ENCODE measurements at regions not wholly inside any gene's neighbourhood (a gene's known extent, or its start where the extent isn't known, plus 50 kb on each side); places are given as distances from the start of the nearest gene placed in this dataset.

GRCh38 chr10:111578076-111578475 is 501.2 kb downstream of the ADRA2A start (continued):
- TF ChIP-seq ATOH8 (CRISPR knock-in tag; IDR thresholded peaks at IDR 0.05; ENCODE audit: low read depth): no peak
- no peak for TF ChIP-seq POLR2A (IDR thresholded peaks at IDR 0.05; ENCODE audit: low read length)
- TF ChIP-seq TFCP2L1 (CRISPR knock-in tag; IDR thresholded peaks at IDR 0.05): no peak

GRCh38 chr10:111579473-111579872 is 502.6 kb downstream of the ADRA2A start:
- ChIA-PET POLR2A (no interaction called here), CTCF (no interaction called here)
- TF ChIP-seq JUNB (IDR thresholded peaks at IDR 0.05): no peak
- ATAC-seq: no peak
- FAIRE-seq: no peak
- DNase-seq (ENCODE audit: low read depth in 1 of 2, low spot score in 1 of 2): no peak
- no peak overlapping the region for H3K4me2 ChIP-seq
- H3K4me1 ChIP-seq: no peaks in the 10 kb centered on the region
- WGBS (ENCODE audit: missing lambda C conversion rate): 0% methylated on average over 1 of the region's 1 CpG
- H3K27ac ChIP-seq: no peak overlapping the region
- no peaks in the 10 kb centered on the region for H3K9me3 ChIP-seq
- no peak overlapping the region for H3K4me3 ChIP-seq

GRCh38 chr10:111590703-111591102 is 513.9 kb downstream of the ADRA2A start:
- Histone ChIP-seq H3K4me3 (no peak overlapping the region), H3K9me3 (no peaks in the 10 kb centered on the region), H3K4me2 (no peak overlapping the region), H3K27ac (no peak overlapping the region), H3K4me1 (no peaks in the 10 kb centered on the region)
- CTCF ChIA-PET: no interaction called here
- POLR2A ChIA-PET: no interaction called here
- TF ChIP-seq E2F6 (IDR thresholded peaks at IDR 0.05; ENCODE audit: borderline replicate concordance, low read depth) (no peak), FOSL2 (IDR thresholded peaks at IDR 0.05) (no peak), FOSL2 (CRISPR knock-in tag; IDR thresholded peaks at IDR 0.05) (no peak)
- 1% methylated on average over 3 of the region's 3 CpGs for WGBS (ENCODE audit: missing lambda C conversion rate)
- ATAC-seq (no peak), DNase-seq (ENCODE audit: low read depth in 1 of 2, low spot score in 1 of 2) (no peak), FAIRE-seq (no peak)

GRCh38 chr10:111593578-111593977 is 516.7 kb downstream of the ADRA2A start:
- WGBS (ENCODE audit: missing lambda C conversion rate): 0% methylated on average over 3 of the region's 3 CpGs
- Histone ChIP-seq H3K4me2 (no peak overlapping the region), H3K27ac (no peak overlapping the region), H3K9me3 (no peaks in the 10 kb centered on the region), H3K4me1 (no peaks in the 10 kb centered on the region), H3K4me3 (no peak overlapping the region)
- FAIRE-seq (no peak), DNase-seq (ENCODE audit: low read depth in 1 of 2, low spot score in 1 of 2) (no peak), ATAC-seq (no peak)
- TF ChIP-seq CBX2 (IDR thresholded peaks at IDR 0.05; ENCODE audit: borderline replicate concordance, low read depth): no peak
- no peak for TF ChIP-seq HOXB13 (CRISPR knock-in tag; IDR thresholded peaks at IDR 0.05; ENCODE audit: low read depth)
- TF ChIP-seq ZNF302 (CRISPR knock-in tag; IDR thresholded peaks at IDR 0.05): no peak
- TF ChIP-seq E2F6 (IDR thresholded peaks at IDR 0.05; ENCODE audit: borderline replicate concordance, low read depth): no peak
- TF ChIP-seq CHD2 (IDR thresholded peaks at IDR 0.05; ENCODE audit: low read length, partially characterized antibody): no peak
- no peak for TF ChIP-seq HOXB5 (CRISPR knock-in tag; IDR thresholded peaks at IDR 0.05)
- no peak for TF ChIP-seq FOSL2 (IDR thresholded peaks at IDR 0.05)
- TF ChIP-seq FOSL2 (CRISPR knock-in tag; IDR thresholded peaks at IDR 0.05): no peak
- no peak for TF ChIP-seq EHMT2 (IDR thresholded peaks at IDR 0.05; ENCODE audit: low read depth)
- TF ChIP-seq RAD21 (conservative IDR thresholded peaks at IDR 0.05 in 1 of 2, IDR thresholded peaks at IDR 0.05 in 1 of 2): no peak
- no peak for TF ChIP-seq PHF8 (IDR thresholded peaks at IDR 0.05; ENCODE audit: borderline replicate concordance, low read depth)
- TF ChIP-seq MAZ (IDR thresholded peaks at IDR 0.05; ENCODE audit: borderline replicate concordance, low read depth, low read length): no peak
- no peak for TF ChIP-seq FOXS1 (CRISPR knock-in tag; IDR thresholded peaks at IDR 0.05)
- no peak for TF ChIP-seq GATA3 (IDR thresholded peaks at IDR 0.05; ENCODE audit: borderline replicate concordance)
- TF ChIP-seq RCOR1 (IDR thresholded peaks at IDR 0.05; ENCODE audit: low read depth, low read length): no peak
- TF ChIP-seq EHF (CRISPR knock-in tag; IDR thresholded peaks at IDR 0.05): no peak
- TF ChIP-seq BCL3 (IDR thresholded peaks at IDR 0.05): no peak
- TF ChIP-seq MAX (IDR thresholded peaks at IDR 0.05): no peak
- TF ChIP-seq KDM5A (IDR thresholded peaks at IDR 0.05): no peak
- no peak for TF ChIP-seq HOXA7 (CRISPR knock-in tag; IDR thresholded peaks at IDR 0.05)
- CTCF ChIA-PET: no interaction called here
- POLR2A ChIA-PET: no interaction called here
